NCI-H128 (cell line): ENCODE measurements at regions not wholly inside any gene's neighbourhood (a gene's known extent, or its start where the extent isn't known, plus 50 kb on each side); places are given as distances from the start of the nearest gene placed in this dataset.

Source experiments
- DNase-seq: peaks from one replicate; lab custom pipeline; 2025; ENCODE audit not compliant: unreplicated experiment; lab: John Stamatoyannopoulos, UW

DNA sequence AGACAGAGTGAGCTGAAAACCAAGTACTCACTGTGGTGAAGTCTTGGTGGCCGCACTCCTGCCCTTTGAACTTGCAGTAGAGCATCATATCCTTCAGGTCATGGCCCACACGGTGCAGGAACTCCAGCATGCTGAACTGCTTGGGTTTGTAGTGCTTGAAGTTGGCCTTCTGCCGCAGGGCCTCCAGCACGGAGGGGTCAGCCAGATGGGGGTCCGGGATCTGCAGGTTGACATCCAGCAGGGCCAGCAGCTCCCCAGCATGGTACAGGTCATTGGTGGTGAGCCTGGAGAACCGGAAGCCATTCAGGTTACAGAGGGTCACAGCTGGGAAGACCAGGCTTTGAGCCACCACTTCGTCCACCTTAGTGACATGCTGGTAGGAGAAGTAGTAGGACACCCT, 99.1 kb upstream of the CCL2 start:
- no peak for DNase-seq

DNA sequence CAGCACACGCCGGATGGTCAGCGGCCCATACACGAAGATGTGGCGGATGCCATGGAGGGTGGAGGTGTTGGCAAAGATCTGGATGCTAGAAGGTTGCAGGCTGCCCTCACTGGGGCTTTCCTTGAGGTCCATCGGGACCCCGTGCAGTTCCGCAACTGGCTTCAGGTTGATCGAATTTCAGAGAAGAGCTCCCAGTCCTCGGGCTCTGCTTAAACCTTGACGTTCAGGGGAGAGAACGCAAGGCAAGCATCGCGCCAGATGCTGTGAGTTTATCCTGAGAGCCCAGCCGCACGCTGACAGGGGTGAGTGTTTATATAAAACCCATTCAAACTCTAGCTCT, 98.7 kb upstream of the CCL2 start:
- DNase-seq: no peak

GRCh38 chr17:34156741-34157589, 98.1 kb upstream of the CCL2 start:
- DNase-seq: no peak

DNA sequence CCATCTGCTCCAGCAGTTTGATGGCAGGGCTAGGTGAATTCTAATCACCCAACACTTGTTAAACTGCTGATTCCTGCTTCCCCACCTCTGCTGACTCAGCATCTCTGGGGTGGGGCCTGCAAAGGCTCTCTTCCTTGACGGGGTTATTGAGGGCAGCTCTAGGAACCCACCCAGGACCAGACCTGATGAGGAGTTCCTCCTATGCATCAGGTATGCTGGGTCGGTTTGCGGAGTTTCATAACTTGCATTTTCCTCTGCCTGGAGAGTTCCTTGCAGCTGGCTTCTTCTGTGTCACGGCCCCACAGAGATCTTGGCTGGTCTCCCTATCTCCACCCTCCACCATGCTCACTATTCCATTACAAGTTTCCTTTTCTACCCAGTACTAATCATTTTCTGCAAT, 93.4 kb upstream of the CCL2 start:
- no peak for DNase-seq

- no peak for DNase-seq
Measured at GRCh38 chr17:34163123-34163522, 92.0 kb upstream of the CCL2 start.

DNA sequence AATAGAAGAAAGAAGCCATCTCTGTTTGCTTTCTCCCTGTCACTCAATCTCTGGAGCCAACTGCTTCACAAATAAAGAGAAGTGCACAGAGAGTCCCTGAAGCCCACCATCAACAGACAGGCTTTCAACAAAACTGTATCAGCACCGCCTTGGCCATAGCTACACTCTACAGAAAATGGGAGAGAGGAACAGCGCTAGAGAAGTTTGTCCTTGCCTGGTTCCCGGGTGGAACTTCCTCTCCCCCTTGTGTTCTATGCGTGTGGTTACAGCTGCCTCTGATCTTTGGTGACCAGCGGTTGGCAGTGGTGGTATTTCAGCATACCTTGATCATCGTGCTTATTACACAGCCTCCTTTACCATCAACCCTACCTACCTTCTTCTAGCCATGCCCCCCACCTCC, 91.4 kb upstream of the CCL2 start:
- no peak for DNase-seq

DNA sequence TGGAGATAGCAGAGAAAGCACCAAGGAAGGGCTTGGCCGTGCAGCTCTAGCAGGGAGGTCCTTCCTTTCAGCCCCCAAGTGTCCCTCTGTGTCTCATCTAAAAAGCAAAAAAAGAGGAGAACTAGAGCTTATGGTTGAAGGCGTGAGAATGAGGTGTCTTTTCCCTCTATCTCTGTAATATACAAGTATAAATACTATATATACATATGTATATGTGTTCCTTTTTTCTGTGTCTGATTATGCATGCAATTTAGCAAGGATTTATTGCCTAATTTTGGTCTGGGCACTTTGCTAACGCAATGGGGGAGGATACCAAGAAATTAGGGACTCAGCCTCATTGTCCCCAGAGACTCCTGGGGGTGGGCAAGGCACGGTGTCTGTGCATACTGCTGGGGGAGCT, 90.2 kb upstream of the CCL2 start:
- DNase-seq: no peak

DNA sequence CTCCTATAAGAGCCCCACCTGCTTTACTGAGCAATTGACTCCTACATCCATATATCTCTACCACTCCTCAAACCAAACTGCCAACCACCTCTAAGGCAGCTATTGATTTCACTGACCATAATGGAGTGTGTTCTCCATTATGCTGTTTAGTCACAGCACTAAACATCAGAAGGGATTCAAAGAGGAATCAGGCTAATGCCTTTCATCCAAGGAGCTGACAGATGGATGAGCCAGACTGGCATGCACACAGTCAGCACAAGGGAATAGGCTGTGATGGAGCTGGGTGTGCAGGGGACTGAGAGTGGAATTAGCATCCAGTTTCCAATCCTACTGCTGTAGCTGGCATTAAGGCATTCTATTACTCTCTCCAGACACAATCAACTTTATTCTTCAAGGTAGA, 88.7 kb upstream of the CCL2 start:
- no peak for DNase-seq

DNA sequence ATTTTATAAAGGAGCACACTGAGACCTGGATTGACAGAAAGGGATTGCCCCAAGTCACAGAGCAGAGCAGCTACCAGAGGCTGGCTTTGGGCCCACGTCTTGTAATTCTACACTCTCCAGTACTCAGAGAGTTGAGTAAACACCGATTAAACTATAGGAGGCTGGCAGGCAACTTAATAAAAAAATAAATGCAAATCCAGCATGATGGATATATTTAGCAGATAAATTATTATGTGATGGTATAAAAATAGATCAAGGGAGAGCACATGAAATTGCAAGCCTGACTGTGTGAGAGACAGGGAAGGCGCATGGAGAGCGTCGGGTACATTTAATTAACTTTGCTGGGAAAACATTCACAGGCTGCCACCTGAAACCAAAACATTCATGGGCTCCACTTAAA, 87.7 kb upstream of the CCL2 start:
- no peak for DNase-seq

DNA sequence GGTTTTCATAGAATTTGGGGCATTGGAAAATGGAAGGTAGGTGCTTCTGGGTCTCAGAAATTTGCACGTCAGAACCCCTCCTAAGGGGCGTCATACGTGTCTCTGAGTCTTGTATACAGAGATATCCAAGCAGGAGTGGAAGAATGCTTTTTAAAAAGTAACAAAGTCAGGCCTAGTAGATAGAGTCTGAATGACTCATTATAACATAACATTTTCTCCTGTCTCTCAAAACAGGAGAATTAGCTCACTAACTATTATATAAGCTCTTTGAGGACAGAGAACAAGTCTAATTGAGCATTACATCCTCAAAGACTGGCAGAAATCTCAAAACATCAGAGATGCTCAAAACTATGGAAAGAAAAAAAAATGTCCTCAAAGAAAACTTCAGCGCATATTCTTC, 86.1 kb upstream of the CCL2 start:
- no peak for DNase-seq

GRCh38 chr17:34169496-34169895, 85.6 kb upstream of the CCL2 start:
- DNase-seq: no peak

DNA sequence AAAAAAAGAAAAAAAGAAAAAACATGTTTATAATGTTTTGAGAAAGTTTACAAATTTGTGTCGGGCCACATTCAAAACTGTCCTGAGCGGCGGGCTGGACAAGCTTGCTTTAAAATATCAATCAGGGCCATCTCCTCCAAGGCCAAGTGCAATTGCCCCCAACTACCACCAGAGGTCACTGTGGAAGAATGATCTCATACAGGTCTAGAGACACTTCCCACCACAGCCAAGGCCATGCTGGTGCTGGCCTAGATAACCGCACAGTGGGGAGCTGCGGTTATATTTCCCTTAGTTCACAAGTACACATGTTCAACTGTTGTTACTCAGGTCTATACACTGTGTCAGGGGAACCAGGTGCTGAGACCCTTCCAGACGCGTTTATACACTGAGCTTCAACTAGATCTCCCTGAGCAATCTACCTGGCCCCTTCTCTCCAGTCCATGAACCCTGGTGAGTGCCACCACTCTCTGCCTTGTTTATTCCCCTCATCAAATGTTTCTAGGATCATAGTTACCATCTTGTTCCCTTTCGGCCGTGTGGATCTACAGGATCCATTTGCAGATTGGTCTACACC, 83.8 kb upstream of the CCL2 start:
- DNase-seq: no peak

DNA sequence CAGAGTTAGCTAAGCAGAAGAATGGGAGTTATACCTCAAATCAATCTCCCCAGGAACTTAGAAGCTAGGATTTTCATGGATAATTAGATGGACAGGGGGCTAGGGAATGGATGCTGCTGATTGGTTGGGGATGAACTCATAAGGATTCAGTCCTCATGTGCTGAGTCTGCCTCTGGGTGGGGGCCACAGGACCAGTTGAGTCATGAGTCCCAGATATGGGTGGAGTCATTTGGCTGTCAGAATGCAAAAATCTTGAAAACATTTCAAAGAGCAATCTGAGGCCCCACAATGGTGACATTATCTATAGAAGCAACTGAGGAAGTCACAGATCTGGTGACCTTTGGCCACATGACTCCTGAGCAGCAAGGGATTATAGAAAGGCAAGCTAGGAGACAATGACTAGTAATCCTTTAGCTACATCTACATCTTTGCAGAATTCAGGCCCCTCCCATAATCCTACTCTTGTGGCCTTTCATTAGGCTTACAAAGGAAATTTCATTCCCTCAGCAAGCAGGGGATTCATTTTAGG, 82.6 kb upstream of the CCL2 start:
- no peak for DNase-seq

DNA sequence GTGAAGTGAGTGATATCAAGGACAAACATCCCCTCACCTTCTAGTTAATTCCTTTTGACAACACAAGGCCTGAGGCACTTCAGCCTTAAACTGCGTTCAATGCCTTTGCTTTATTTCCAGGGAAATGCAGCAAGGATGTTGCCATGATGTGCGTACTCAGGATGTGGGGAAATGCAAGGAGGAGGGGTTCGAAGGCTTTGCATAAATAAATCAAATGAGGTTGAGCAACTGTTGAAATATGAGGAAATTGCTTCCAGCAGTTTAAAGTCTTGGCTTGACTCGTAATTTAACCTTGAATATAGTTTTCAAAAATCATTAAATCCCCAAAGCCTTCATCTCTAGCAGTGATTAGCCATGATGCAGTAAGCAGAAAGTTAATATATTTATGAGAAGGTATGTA, 81.8 kb upstream of the CCL2 start:
- no peak for DNase-seq

DNA sequence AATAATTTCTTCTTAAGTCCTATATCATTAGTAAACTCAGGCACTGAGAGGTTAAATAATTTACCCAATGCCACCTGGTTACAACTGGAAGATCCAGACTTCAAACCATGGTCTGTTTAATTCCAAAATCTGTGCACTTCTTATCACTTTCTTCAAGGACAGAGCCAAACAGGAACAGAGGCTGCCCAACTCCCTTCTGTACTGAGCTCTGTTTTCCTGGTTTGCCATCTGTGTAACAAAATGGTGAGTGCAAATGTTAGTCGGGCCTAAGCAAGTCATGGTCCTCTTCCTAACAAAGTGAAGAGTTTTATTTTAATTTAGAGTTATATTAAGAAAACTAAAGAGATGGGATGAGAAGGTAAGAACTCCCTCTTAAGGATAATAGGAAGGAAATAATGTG, 80.6 kb upstream of the CCL2 start:
- no peak for DNase-seq

DNA sequence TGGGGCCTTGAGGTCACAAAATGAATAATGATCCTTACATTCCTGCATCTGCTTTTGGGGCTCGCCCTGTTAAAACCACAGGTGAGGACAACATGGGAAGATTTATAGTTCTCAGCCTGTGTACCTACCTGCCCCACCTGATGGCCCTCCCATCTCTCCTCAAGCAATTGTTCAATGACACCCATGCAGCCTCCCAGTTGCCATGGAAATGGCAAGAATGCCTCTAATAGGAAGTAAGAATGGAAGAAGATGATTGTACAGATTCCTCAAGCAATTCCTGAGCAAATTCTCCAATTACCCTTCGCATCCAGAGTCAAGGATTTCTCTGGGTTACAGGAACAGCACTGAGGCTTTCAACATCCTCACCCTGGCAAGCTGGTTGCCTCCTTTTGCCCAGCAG, 78.6 kb upstream of the CCL2 start:
- DNase-seq: no peak

- no peak for DNase-seq
Measured at GRCh38 chr17:34177642-34178041, 77.4 kb upstream of the CCL2 start.

GRCh38 chr17:34178092-34178491, 77.0 kb upstream of the CCL2 start:
- DNase-seq: no peak

DNA sequence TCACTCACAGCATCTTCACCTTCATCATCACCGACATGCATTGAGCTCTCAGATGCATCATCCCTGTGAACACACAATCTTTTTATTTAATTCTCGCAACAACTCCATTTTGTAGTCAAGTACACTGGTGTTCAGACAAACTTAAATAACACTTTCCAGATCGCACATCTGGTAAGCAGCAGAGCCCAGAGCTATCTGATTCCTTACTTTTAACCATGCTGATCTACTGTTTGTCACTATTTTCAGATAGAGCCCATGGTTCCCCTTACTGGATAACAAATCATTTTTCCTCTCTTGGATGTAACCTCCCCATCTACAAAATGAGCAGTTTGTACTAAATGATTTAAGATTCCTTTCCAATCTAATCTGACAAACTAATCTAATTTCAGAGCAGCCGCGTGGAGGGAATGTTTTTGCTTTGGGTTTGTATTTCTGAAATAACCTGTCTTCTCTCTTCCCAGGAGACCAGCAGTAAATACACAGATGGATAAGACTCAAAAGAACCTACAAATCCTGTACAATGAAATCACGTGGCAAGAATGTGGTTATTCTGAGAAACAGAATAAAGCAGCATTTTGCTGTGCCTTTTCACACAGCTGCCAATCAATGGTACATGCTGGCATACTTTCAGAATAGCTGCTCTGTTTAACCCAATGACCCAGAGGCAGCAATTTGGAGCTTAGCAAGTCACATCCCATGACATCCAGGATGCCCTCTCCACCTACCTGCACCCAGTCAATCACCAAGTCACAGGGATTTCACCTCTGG, 72.9 kb upstream of the CCL2 start:
- no peak for DNase-seq

- DNase-seq: no peak
Measured at GRCh38 chr17:34195987-34196386, 59.1 kb upstream of the CCL2 start.

DNA sequence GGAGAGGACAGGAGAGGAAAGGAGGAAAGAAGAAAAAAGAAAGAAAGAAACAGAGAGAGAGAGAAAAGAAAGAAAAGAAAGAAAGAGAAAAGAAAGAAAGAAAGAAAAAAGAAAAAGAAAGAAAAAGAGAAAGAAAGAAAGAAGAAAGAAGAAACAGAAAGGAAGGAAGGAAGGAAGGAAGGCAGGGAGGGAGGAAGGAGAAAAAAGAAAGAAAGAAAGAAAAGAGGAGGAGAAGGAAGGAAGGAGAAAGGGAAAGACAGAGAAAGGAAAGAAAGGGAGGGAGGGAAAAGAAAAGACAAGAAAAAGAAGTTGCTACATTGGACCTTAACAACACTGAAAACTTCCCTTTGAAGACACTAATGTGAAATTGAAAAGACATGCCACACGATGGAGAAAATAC, 56.6 kb upstream of the CCL2 start:
- DNase-seq: no peak

GRCh38 chr17:34199454-34199853, 55.6 kb upstream of the CCL2 start:
- no peak for DNase-seq
